ENCODE measurements at regions not wholly inside any gene's neighbourhood (a gene's known extent, or its start where the extent isn't known, plus 50 kb on each side); places are given as distances from the start of the nearest gene placed in this dataset.

DNA sequence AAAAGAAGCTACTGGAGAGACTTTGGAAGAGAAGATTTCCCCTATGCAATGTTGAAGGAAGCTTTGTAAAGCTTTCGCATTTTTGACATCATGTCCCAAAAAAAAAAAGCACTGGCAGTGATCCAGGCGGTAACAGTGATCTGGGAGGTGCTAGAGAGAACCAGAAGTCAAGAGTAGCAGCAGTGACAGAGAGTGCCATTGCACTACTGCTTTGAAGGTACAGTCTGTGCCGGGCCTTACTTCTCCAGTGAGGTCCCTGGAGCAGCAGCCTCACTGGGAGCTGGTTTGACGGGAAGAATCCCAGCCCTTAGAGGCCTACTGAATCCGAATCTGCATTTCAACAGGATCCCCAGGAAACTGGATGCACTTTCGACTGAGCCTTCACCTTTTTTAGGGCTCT lies 50.9 kb upstream of the ATL2 start:
- Histone ChIP-seq H3K9me3 (ENCODE audit: insufficient read depth, low read depth, low read length) (no peaks in the 10 kb centered on the region), H2AFZ (ENCODE audit: low read length) (no peak overlapping the region), H3F3A (ENCODE audit: low read depth) (no peaks in the 10 kb centered on the region), H4K20me1 (ENCODE audit: insufficient read depth, low read length, poor library complexity, severe bottlenecking) (no peaks in the 10 kb centered on the region), H3K79me2 (ENCODE audit: insufficient read depth, low read length) (no peaks in the 10 kb centered on the region), H3K9me2 (replicated peaks; ENCODE audit: low read depth, low read length) (no peaks in the 10 kb centered on the region), H3K4me3 (ENCODE audit: low read length, poor library complexity, severe bottlenecking) (no peak overlapping the region), H3K4me1 (ENCODE audit: insufficient read depth, low read length, poor library complexity, severe bottlenecking) (no peaks in the 10 kb centered on the region), H3K36me3 (ENCODE audit: insufficient read depth, low read length) (no peaks in the 10 kb centered on the region), H3K4me2 (ENCODE audit: low read depth, low read length, poor library complexity, severe bottlenecking) (no peak overlapping the region), H3K27me3 (ENCODE audit: insufficient read depth, low read length, poor library complexity, severe bottlenecking) (no peaks in the 10 kb centered on the region), H3K9ac (ENCODE audit: low read depth, low read length, poor library complexity, severe bottlenecking) (no peak overlapping the region)
- TF ChIP-seq, protein P1, sequence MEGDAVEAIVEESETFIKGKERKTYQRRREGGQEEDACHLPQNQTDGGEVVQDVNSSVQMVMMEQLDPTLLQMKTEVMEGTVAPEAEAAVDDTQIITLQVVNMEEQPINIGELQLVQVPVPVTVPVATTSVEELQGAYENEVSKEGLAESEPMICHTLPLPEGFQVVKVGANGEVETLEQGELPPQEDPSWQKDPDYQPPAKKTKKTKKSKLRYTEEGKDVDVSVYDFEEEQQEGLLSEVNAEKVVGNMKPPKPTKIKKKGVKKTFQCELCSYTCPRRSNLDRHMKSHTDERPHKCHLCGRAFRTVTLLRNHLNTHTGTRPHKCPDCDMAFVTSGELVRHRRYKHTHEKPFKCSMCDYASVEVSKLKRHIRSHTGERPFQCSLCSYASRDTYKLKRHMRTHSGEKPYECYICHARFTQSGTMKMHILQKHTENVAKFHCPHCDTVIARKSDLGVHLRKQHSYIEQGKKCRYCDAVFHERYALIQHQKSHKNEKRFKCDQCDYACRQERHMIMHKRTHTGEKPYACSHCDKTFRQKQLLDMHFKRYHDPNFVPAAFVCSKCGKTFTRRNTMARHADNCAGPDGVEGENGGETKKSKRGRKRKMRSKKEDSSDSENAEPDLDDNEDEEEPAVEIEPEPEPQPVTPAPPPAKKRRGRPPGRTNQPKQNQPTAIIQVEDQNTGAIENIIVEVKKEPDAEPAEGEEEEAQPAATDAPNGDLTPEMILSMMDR (conservative IDR thresholded peaks at IDR 0.05; ENCODE audit: low read length): no peak
- no peak for TF ChIP-seq EZH2phosphoT487 (IDR thresholded peaks at IDR 0.05; ENCODE audit: borderline replicate concordance)

DNA sequence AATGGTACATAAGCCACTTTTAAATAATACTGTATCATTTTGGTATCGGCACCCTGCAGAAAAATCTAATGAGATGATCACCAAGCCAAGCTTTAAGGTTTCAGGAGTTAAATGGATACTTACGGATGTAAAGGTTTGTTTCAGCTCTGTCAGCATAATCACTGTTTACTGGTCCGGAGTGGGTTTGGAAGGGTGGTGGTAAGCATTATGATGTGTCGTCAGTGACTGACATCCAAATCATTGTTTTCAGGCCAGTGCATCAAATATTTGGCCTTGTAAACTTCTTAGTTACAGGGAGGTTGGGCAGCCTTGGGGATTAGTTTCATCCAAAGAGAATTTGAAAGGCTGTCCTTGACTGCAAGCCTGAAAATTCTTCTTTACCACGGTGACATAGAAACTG lies 50.0 kb upstream of the ATL2 start:
- Histone ChIP-seq H3K4me1 (ENCODE audit: insufficient read depth, low read length, poor library complexity, severe bottlenecking) (no peaks in the 10 kb centered on the region), H4K20me1 (ENCODE audit: insufficient read depth, low read length, poor library complexity, severe bottlenecking) (no peaks in the 10 kb centered on the region), H3K9me2 (replicated peaks; ENCODE audit: low read depth, low read length) (no peaks in the 10 kb centered on the region), H3K36me3 (ENCODE audit: insufficient read depth, low read length) (no peaks in the 10 kb centered on the region), H3K9ac (ENCODE audit: low read depth, low read length, poor library complexity, severe bottlenecking) (no peak overlapping the region), H3F3A (ENCODE audit: low read depth) (no peaks in the 10 kb centered on the region), H3K9me3 (ENCODE audit: insufficient read depth, low read depth, low read length) (no peaks in the 10 kb centered on the region), H3K4me2 (ENCODE audit: low read depth, low read length, poor library complexity, severe bottlenecking) (no peak overlapping the region), H3K27me3 (ENCODE audit: insufficient read depth, low read length, poor library complexity, severe bottlenecking) (no peaks in the 10 kb centered on the region), H3K4me3 (ENCODE audit: low read length, poor library complexity, severe bottlenecking) (no peak overlapping the region), H2AFZ (ENCODE audit: low read length) (no peak overlapping the region), H3K79me2 (ENCODE audit: insufficient read depth, low read length) (no peaks in the 10 kb centered on the region)
- TF ChIP-seq, protein P1 (conservative IDR thresholded peaks at IDR 0.05; ENCODE audit: low read length): no peak
- TF ChIP-seq EZH2phosphoT487 (IDR thresholded peaks at IDR 0.05; ENCODE audit: borderline replicate concordance): no peak
